Stimulated activated CD8-positive, alpha-beta memory T cell treated with anti-CD3 and anti-CD28 coated beads, Interleukin-15, amount 100 ng/mL, for 24 hours (primary cell): ENCODE measurements at regions not wholly inside any gene's neighbourhood (a gene's known extent, or its start where the extent isn't known, plus 50 kb on each side); places are given as distances from the start of the nearest gene placed in this dataset.

Source experiments
- DNase-seq: peaks from one replicate; pipeline ENCODE4 v3.0.0-alpha.2; 2020; ENCODE audit warnings: low read depth

DNA sequence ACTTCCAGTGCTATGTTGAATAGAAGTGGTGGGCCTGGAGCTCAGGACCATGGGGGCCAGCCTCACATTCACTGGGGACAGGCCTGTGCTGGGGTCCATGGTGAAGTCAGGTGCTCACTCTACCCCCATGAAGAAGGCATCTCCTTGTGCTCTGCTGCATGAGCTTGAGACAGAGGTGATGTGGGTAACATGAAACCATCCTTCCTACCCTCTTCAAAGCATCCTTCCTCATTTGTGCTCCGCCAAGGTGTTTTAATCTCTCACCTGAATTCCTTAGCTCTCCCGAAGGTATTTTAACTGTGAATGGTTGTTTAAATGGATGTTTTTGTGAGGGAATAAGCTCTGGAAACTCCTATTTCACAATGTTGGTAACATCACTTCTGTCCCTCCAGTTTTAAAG lies 209.6 kb upstream of the PCSK2 start:
- DNase-seq: no peak

DNA sequence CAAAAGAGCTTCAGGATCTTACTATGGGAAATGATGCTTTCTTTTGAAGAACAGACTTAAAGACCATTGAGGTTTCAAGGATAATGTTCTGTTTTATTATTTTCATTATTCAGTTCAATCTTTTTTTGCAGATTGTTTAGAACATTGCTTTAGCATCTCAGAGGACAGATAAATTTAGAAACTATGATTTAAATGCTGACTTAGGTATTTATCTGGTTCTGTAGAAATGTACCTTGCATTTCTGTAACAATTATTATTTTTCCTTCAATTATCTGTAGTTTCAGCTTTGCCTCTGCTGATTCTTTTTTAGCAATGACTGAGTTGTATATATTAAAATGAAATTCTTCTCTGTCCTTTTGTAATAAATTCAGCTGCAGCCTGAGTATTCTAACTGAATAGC lies 205.4 kb upstream of the PCSK2 start:
- DNase-seq: no peak

DNA sequence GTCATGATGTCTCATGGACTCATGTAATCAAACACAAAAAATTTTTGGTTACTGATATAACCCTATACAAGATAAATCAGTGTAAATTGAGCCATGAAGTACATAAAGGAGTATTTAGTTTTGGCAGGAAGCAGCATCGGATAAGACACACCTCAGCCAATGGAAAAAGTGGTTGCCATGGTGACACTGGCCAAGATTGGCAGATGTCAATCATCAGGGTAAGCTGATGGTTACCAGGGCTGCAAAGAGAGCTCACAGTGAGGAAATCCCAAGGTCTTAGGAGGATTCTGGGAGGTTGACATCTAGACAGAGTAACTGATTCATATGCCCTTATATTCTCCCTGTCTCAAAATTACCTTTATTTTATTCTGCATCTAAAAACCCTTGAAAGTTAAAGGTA lies 203.8 kb upstream of the PCSK2 start:
- DNase-seq: no peak

DNA sequence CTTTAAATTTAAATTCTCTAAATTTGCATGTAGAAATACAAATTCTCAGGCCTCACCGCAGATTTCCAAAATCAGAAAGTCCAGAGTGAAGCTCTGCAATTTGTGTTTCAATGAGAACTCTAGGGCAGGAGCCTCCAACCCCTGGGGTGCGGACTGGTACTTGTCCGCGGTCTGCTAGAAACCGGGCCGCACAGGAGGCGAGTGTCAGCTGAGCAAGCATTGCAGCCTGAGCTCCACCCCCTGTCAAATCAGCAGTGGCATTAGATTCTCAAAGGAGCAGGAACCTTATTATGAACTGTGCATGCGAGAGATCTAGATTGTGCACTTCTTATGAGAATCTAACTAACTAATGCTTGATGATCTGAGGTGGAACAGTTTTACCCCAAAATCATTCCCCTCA lies 203.0 kb upstream of the PCSK2 start:
- no peak for DNase-seq

DNA sequence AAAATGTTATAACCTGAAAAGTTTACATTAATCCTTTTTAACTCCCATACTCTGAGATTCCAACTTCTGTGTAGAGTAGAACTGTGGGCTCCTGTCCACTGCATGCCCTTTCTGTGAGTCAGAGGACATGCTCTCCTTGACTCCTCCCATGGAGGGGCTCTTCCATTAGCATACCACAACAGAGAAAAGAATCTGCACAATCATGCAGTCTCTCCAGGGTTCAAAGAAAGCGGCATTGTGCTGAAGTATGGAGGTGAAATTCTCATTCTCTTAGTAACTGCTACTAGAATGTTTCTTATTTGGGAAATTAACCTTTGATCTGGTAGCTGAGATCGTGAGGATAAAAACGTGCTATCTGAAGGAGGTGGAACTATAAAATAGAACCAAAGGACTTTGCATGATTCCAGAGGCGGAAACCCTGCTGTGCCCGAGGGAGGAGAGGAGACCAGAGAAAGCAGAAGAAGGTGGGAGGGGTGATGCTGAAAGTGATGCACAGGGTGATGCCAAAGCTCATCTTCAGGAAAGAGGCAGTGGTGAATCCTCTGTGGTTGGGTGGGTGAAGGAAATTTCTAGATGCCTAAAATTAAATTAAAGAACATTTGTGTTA lies 202.2 kb upstream of the PCSK2 start:
- DNase-seq: no peak

DNA sequence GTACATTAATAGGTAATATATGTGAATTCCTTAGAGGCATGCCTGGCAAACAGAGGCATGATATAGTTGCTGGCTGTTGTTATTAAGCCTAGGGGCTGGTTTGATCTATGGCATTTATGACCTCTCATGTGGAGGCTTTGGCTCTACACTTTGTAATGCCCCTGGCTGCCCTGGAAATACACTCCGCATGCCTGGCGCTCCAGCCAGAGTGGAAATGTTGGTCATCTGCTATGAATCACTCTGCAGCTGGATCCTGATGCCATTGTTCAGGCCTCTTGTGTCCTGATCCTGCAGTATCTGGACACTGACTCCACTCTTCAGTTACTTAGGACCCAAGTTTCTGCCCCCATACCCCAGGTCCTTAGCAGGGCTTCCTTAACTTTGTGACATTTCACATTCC lies 200.5 kb upstream of the PCSK2 start:
- no peak for DNase-seq

- DNase-seq: no peak
These were observed 197.1 kb upstream of the PCSK2 start for GRCh38 chr20:17029698-17030097.

DNA sequence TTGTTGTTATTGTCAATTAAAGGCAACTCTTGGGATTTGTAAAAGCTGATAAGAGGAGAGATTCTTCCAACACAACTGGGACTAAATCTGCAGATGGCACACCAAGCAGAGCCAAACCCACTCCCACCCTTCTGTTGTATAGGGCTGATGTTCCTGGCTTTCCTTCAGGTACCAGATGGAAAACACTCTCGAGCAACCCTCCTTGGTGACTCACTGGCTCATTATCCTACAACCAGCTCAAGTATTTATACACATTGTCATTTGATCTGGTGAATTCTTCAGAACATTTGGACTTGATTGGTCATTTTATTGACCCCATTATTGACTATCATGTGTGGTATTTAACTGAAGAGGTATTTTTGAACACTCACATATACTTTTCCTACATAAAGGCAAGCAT lies 190.3 kb upstream of the PCSK2 start:
- DNase-seq: no peak

- no peak for DNase-seq
These were observed 184.7 kb upstream of the PCSK2 start for GRCh38 chr20:17042122-17042521.

DNA sequence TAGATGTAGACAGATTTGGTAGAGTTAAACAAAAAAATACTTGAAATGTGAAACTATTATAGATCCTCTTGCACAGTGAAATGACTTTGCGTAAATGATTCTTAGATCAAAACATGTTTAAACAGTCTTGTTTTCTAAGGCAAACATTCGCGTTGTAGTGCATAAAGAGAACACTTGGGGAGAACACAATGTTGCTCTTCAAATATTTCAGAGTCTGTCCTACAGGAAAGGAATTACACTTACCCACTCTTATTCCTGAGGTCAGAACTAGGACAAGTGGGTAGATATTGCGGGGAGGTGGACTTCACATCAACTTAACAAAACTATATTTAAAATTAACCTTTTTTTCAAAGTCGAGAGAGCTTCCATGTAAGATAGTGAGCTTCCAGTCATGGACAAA lies 183.5 kb upstream of the PCSK2 start:
- DNase-seq: no peak

- no peak for DNase-seq
These were observed 181.9 kb upstream of the PCSK2 start for GRCh38 chr20:17044891-17045290.

DNA sequence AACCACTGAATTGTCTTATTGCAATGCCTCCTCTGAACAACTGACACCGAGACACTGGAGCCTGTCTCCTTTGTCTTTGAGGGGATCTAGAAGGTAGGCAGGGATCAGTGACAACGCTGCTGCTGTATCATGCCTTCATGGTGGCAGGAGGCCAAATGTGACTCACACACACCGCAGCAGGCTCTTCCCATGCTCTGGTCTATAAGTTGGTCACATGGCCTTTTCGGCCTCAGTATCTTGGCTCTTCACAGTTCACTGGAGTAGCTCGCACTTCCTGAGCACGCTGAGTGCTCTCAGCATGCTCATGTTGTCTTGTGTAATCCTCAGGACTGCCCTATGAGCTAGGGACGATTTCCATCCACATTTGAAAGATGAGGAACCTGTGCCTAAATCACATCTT lies 167.4 kb upstream of the PCSK2 start:
- DNase-seq: no peak

GRCh38 chr20:17061715-17062114 lies 165.1 kb upstream of the PCSK2 start:
- no peak for DNase-seq

DNA sequence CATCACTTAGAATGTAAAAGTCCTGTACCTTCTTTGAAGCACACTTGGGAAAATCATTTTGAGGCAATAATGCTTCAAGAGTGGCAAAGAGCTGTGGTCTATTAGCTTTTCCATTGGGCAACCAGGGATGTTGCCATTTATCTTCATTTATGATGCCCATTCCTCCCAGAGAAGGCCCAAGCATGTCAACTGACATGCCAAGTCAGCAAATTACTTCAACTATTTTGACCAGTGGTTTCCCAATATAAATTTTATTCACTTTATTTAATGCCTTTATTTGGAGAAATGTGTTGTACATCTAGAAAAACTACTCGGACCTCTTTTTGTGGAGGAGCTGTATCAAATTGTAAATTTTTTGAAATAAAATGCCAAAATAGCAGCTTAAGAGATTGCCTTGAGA lies 164.1 kb upstream of the PCSK2 start:
- no peak for DNase-seq

GRCh38 chr20:17066902-17067301 lies 159.9 kb upstream of the PCSK2 start:
- no peak for DNase-seq

- no peak for DNase-seq
These were observed 158.6 kb upstream of the PCSK2 start for GRCh38 chr20:17068084-17068711.

- DNase-seq: no peak
These were observed 149.8 kb upstream of the PCSK2 start for GRCh38 chr20:17077030-17077429.

GRCh38 chr20:17083738-17084137 lies 143.1 kb upstream of the PCSK2 start:
- no peak for DNase-seq

GRCh38 chr20:17084909-17085308 lies 141.9 kb upstream of the PCSK2 start:
- no peak for DNase-seq

DNA sequence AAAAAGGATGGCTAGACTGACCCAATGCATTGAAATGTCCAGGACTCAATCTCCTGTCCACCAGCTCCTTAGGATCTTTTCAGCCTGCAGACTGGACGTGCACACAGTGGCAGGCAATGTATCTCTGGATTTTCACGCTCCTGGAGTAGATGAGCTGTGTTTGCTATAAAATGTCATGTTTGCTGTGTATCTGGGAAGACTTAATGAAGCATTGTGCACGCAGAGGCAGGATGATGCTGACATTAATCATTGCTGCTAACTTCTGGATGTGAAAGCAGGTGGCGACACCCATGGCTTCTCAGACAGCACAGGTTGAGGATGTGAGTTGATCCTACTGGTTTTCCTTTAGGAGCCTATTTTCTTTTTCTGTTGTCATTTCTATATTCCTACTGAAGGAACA lies 133.1 kb upstream of the PCSK2 start:
- DNase-seq: no peak

GRCh38 chr20:17097603-17098002 lies 129.2 kb upstream of the PCSK2 start:
- DNase-seq: no peak

DNA sequence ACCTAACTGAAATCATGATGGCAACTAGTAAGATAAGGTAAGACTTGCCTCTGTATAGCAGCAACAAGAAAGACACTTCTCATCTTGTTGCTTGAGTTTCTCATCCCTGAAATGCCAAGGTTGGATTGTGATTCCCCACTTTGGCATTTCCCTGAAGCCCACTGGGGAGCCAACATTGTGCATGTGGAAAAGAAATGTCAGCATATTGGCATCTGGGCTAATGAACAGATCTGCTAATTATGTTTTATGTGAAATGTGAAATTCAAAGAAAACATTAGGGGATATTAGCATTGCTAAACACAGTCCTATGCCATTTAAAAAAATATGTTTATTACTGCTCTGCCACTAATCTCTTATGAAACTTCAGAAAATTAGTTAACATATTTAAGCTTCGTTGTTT lies 126.3 kb upstream of the PCSK2 start:
- no peak for DNase-seq

DNA sequence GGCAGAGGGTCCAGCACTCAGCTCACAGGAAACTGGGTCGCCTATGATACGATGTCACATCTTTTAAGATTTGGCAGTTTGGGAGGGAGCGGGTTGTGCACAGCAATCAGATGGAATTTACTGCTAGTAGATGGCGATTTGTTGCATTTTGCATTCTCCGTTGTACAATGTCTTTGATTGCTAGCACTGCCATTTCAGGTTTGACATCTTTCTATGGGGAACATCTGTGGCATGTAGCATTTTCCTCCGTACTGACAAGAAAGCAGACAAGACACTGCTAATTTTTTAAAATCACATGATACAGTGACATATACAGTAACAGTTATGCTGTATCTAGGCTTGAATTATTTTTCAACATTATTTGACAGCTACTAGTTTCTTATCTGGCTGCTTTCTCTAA lies 119.7 kb upstream of the PCSK2 start:
- no peak for DNase-seq

GRCh38 chr20:17108896-17109295 lies 117.9 kb upstream of the PCSK2 start:
- no peak for DNase-seq
